Ovary (tissue), 3 donors: ENCODE measurements at regions not wholly inside any gene's neighbourhood (a gene's known extent, or its start where the extent isn't known, plus 50 kb on each side); places are given as distances from the start of the nearest gene placed in this dataset.
"Not testable (repeated sequence)": the region's sequence is repeated elsewhere in the genome, so short reads cannot be mapped to it uniquely, and the experiment has no call there.

Experiments
- CTCF ChIP-seq, 3 donors: fragments of 450-650 bp in 2 of 3; fragments of 200-600 bp in 1 of 3; IDR thresholded peaks; one replicate each; pipeline versions ENCODE4 v1.5.1 to v1.8.0; 2016 to 2022; ENCODE audit warnings: antibody characterized with exemption in 3 of 3, mild to moderate bottlenecking in 1 of 3
- EP300 ChIP-seq: sonication (generic); formaldehyde crosslinking; IDR thresholded peaks from one replicate; pipeline ENCODE4 v1.6.1; 2017; ENCODE audit warnings: antibody characterized with exemption
- donor health status: DM: no; HTN: no; CAD: no.

- not testable (repeated sequence) for TF ChIP-seq CTCF (IDR thresholded peaks at IDR 0.05); EP300
Measured at GRCh38 chr1:149692804-149693539, 89.5 kb upstream of the FCGR1A start.
